Ectodermal cell (in vitro differentiated cells): ENCODE measurements at regions not wholly inside any gene's neighbourhood (a gene's known extent, or its start where the extent isn't known, plus 50 kb on each side); places are given as distances from the start of the nearest gene placed in this dataset.
"Not testable (repeated sequence)": the region's sequence is repeated elsewhere in the genome, so short reads cannot be mapped to it uniquely, and the experiment has no call there.

Experiments
- H3K27ac ChIP-seq: 2 replicates; pipeline ENCODE4 v1.7.0; 2013; ENCODE audit warnings: mild to moderate bottlenecking, low read depth, low read length; ENCODE audit not compliant: insufficient read depth, poor library complexity, severe bottlenecking
- H3K27me3 ChIP-seq: 2 replicates; pipeline ENCODE4 v1.7.0; 2013; ENCODE audit warnings: mild to moderate bottlenecking, low read length; ENCODE audit not compliant: insufficient read depth, control insufficient read depth, poor library complexity, severe bottlenecking
- H3K36me3 ChIP-seq: one replicate; pipeline ENCODE4 v1.7.0; 2013; ENCODE audit warnings: low read length; ENCODE audit not compliant: control insufficient read depth, insufficient read depth
- H3K4me1 ChIP-seq: one replicate; pipeline ENCODE4 v1.7.0; 2013; ENCODE audit warnings: low read length; ENCODE audit not compliant: control insufficient read depth, insufficient read depth
- H3K4me3 ChIP-seq: 2 replicates; pipeline ENCODE4 v1.7.0; 2013; ENCODE audit warnings: low read depth, low read length, control low read depth; ENCODE audit not compliant: insufficient read depth
- H3K9me3 ChIP-seq: 2 replicates; pipeline ENCODE4 v1.7.0; 2013; ENCODE audit warnings: mild to moderate bottlenecking, low read length, moderate library complexity; ENCODE audit not compliant: control insufficient read depth
- WGBS, 2 experiments: methylation state at CpG; one replicate each; pipeline ENCODE4 v1.1.7; 2013; ENCODE audit warnings: missing lambda C conversion rate in 2 of 2; 5-methylcytosine and 5-hydroxymethylcytosine counted together

DNA sequence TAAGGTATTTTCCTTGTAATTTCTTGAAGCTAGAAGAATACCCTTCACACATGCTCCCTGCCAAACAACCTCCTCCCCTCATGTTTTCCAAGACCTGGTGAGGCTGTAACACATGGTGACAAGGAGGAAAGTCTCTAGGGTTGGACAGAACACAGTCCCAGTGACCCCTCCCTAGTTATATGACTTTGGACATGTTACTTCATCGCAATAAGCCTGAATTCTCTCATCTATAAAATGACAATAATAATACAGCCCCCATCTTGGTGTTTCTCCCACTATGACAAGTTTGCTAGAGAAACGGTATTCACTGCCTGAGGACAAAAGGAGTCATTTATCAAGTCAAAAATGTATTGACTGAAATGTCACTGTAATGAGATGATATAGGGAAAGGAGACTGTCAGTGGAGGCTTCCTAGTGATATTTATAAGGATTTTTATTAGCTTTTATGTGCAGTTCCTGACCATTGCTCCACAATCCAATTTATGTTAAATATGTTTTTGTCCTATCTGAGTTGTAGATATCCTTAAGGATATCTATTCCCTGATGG, 464.4 kb downstream of the SUCLG1 start:
- 91 to 92% methylated on average over 2 of the region's 2 CpGs for WGBS, 2 experiments

DNA sequence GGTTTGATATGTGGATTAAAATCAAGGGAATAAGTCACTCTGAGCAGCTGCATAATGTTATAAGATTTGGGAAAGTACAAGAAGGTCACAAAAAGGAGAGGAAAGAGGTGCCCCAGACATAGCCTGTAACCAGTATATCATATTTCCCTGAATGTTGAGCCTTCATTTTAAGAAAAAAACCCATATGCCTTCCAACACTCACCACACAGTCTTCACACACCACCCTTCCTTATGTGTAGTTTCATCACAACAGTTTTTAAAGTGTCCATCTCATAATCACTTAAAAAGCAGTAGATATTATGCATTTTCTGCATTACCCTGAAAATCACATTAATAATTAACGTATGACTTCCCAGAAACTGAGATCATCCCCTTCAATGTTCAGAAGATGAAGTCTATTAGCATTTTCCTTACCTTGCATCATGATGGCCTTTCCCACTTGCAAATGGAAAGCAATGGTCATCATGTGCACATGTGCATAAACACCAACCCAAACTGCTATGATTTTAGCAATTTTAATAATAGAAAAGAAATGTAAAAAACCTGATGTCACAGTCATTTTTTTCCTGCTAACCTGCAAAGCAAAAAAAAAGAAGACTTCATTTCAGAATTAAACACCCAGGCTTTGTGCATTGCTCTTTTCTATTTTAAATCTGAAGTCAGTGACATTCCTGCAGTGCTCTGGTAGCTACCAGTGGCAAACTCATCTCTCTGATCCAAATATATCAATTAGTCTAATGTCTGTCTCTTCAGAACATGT, 465.0 kb downstream of the SUCLG1 start:
- H3K36me3 ChIP-seq = no peaks in the 10 kb centered on the region
- H3K27ac ChIP-seq = no peak overlapping the region
- no peak overlapping the region for H3K4me3 ChIP-seq
- WGBS, 2 experiments = 94% methylated on average over 1 of the region's 1 CpG
- no peaks in the 10 kb centered on the region for H3K4me1 ChIP-seq
- H3K27me3 ChIP-seq = no peaks in the 10 kb centered on the region
- H3K9me3 ChIP-seq = no peaks in the 10 kb centered on the region

More for the DNA sequence above, 464.4 kb downstream of the SUCLG1 start:
- Histone ChIP-seq H3K36me3 (no peaks in the 10 kb centered on the region), H3K27ac (no peak overlapping the region), H3K4me3 (no peak overlapping the region), H3K9me3 (no peaks in the 10 kb centered on the region), H3K27me3 (no peaks in the 10 kb centered on the region), H3K4me1 (no peaks in the 10 kb centered on the region)

DNA sequence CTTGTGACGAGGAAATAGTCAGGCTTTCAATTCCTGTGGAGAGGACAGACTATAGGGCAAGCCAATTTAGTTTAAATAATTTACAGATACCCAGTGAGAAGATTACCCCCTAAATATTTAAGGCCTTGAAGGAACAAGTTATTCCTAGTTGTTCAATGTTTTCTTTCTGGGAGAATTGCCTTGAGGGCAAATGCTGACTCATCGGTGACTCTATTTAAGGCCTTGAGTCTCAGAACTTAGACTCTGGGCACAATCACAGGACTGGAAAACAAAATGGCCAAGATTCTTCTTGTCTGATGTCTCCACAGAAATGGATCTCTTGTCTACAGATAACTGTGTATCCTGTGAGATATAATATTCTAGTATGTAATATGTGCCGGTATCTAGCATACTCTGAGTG, 467.1 kb downstream of the SUCLG1 start:
- WGBS, 2 experiments = 97 to 98% methylated on average over 1 to 3 of the region's 3 CpGs
- no peak overlapping the region for H3K4me3 ChIP-seq
- no peaks in the 10 kb centered on the region for H3K36me3 ChIP-seq
- no peaks in the 10 kb centered on the region for H3K9me3 ChIP-seq
- no peak overlapping the region for H3K27ac ChIP-seq
- no peaks in the 10 kb centered on the region for H3K4me1 ChIP-seq
- no peaks in the 10 kb centered on the region for H3K27me3 ChIP-seq

DNA sequence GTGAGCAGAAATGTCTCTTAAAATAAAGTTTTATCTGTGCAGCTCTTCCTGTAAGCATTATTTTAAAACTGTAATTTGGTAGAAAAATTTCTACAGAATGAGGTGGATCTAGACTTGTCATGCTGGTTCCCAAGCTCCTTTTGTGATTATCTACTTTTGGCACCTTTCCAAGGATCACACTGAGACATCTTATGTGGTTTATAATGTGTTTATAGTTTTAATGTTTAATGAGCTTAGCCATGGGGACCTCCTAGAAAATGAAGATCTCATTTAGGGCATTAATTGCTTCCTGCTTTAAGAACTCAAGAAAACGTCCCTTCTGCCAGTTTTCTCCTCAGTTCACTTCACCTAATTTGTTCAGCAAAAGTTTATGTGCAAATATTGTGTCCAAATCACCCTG, 468.4 kb downstream of the SUCLG1 start:
- Histone ChIP-seq H3K9me3 (no peaks in the 10 kb centered on the region), H3K27me3 (no peaks in the 10 kb centered on the region), H3K27ac (no peak overlapping the region), H3K4me1 (no peaks in the 10 kb centered on the region), H3K36me3 (no peaks in the 10 kb centered on the region), H3K4me3 (no peak overlapping the region)
- 75 to 96% methylated on average over 1 of the region's 1 CpG for WGBS, 2 experiments

DNA sequence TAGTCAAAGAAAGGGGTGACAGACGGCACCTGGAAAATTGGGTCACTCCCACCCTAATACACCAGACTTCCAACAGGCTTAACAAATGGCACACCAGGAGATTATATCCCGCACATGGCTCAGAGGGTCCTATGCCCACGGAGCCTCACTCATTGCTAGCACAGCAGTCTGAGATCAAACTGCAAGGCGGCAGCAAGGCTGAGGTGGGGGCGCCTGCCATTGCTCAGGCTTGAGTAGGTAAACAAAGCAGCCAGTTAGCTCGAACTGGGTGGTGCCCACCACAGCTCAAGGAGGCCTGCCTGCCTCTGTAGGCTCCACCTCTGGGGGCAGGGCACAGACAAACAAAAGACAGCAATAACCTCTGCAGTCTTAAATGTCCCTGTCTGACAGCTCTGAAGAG, 482.5 kb downstream of the SUCLG1 start:
- not testable (repeated sequence) for H3K9me3 ChIP-seq, H3K4me1 ChIP-seq, H3K27ac ChIP-seq, H3K36me3 ChIP-seq, H3K27me3 ChIP-seq, H3K4me3 ChIP-seq
- WGBS, 2 experiments = 97 to 98% methylated on average over 6 of the region's 6 CpGs

DNA sequence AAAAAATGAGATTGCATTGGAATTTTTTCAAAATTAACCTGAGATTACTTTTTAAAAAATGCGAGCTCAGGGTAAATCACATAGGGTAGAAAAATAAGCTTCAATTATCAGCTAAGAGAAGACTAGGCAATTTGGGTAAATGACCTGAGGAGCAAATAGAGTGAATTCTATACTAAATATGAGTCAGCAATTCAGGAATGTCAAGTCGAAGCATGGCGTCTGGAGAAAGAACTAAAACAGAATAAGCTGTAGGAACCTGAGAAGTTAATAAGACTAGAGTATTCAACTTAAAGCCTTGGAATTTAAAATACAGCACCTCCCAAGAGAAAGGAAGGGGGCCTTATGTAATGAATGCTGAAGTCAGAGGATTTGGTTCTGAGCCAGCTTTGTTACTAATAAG, 487.0 kb downstream of the SUCLG1 start:
- Histone ChIP-seq H3K36me3 (no peaks in the 10 kb centered on the region), H3K27ac (no peak overlapping the region), H3K9me3 (no peaks in the 10 kb centered on the region), H3K27me3 (no peaks in the 10 kb centered on the region), H3K4me1 (no peaks in the 10 kb centered on the region), H3K4me3 (no peak overlapping the region)
- 72 to 86% methylated on average over 3 of the region's 3 CpGs for WGBS, 2 experiments

DNA sequence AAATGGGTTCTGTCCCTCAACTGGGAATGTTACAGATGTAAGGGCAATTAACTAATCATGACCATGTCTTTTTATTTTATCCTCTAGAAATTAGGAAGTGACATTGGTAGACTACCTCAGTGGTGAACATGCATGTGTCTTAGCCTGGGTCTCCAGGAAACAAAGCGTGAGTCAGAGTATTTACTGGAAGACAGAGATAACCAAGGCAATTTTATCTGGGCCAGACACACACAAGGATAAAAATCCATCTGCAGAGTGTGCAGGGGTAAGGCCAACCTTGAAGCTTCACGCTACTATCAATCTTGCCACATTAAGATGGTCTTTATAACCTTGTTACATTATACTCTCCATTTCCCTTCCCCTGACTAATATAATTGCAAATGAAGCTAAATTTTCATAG, 487.5 kb downstream of the SUCLG1 start:
- H3K4me1 ChIP-seq = no peaks in the 10 kb centered on the region
- WGBS, 2 experiments = 91 to 94% methylated on average over 2 of the region's 2 CpGs
- no peak overlapping the region for H3K4me3 ChIP-seq
- H3K27ac ChIP-seq = no peak overlapping the region
- H3K27me3 ChIP-seq = no peaks in the 10 kb centered on the region
- no peaks in the 10 kb centered on the region for H3K9me3 ChIP-seq
- H3K36me3 ChIP-seq = no peaks in the 10 kb centered on the region

DNA sequence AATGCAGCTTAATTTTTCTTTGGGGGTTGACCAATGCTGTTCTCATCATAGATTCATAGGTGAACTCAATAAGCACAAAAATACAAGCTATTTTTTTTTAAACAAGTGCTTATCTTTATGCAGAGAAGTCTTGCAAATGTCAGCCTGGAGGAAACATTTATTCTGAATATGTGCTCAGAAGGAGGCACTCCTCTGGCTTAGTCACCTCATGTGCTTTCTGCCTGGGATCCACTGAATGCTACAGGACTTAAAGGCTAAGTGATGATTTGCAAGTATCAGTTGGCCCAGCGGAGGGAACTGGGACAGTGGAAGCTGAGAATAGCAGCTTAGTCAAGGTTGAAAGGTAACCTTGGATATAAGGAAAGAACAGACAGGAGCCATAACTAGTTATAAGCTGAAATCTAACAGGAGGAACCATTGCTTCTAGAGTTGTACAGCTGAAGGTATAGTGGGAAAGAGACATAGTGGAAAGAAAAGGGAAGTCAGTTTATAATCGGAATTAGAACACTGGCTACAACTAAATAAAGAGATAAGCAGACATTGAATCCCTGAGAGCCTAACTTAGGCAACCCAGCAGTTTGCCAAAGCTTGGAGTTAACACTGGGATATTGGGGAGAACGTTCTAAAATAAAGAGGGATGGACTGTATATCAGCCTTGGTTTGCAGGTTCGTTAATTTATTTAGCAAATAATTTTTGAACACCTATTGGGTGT, 488.7 kb downstream of the SUCLG1 start:
- no peaks in the 10 kb centered on the region for H3K27me3 ChIP-seq
- no peaks in the 10 kb centered on the region for H3K4me1 ChIP-seq
- H3K36me3 ChIP-seq = no peaks in the 10 kb centered on the region
- no peak overlapping the region for H3K27ac ChIP-seq
- 92 to 97% methylated on average over 4 of the region's 4 CpGs for WGBS, 2 experiments
- no peaks in the 10 kb centered on the region for H3K9me3 ChIP-seq
- no peak overlapping the region for H3K4me3 ChIP-seq

DNA sequence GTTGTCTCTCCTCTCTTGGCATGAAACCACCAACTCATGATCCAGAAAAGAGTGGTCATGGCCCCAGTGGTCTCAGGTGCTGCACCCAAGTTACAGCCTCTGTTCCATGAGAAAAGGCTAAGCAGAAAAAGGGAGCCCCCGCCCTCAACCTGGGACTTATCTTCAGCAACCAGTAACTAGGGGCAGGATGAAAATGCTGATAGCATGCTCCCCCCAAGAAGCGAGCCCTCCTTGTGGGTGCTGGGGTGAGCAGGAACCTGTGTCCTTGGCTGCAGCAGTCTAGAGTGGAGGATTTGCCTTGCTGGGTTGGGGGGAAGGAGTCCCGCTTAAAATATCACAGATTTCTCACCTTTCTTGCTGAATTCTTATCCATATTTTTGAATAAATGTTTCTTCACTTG, 490.0 kb downstream of the SUCLG1 start:
- Histone ChIP-seq H3K4me3 (no peak overlapping the region), H3K27ac (no peak overlapping the region), H3K27me3 (no peaks in the 10 kb centered on the region), H3K4me1 (no peaks in the 10 kb centered on the region), H3K36me3 (no peaks in the 10 kb centered on the region), H3K9me3 (no peaks in the 10 kb centered on the region)
- 95 to 100% methylated on average over 2 to 3 of the region's 3 CpGs for WGBS, 2 experiments

DNA sequence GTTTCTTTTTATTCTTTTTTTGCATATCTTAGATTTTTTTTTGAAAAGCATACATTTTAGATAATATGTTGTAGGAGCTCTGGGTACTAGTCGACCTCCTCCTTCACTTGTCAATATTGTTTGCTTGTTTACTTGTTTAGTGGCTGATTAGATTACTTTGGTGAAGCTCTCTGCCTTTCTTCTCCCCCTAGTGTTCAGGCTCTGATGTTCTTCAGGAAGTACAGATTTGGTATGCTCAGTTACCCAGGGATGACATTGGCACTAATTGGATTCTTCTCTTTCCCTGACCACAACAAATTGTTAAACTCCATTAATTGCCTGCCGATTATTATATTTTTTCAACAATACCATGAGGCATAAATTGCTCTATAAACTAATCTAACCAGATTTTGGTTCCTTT, 491.2 kb downstream of the SUCLG1 start:
- H3K9me3 ChIP-seq = no peaks in the 10 kb centered on the region

More for the DNA sequence above, 491.2 kb downstream of the SUCLG1 start:
- no peaks in the 10 kb centered on the region for H3K4me1 ChIP-seq
- H3K36me3 ChIP-seq = no peaks in the 10 kb centered on the region
- no peak overlapping the region for H3K27ac ChIP-seq
- 76 to 86% methylated on average over 1 to 2 of the region's 2 CpGs for WGBS, 2 experiments
- H3K27me3 ChIP-seq = no peaks in the 10 kb centered on the region
- no peak overlapping the region for H3K4me3 ChIP-seq
